ENCODE measurements at regions not wholly inside any gene's neighbourhood (a gene's known extent, or its start where the extent isn't known, plus 50 kb on each side); places are given as distances from the start of the nearest gene placed in this dataset.

GRCh38 chr9:88077071-88077617, 61.1 kb downstream of the SPATA31C2 start:
- Mint-ChIP-seq H3K9me3 (no peaks in the 10 kb centered on the region), H3K36me3 (ENCODE audit: low read depth) (no peaks in the 10 kb centered on the region), H3K27ac (no peak overlapping the region), H3K4me1 (peaks cover 8% of the 10 kb centered on the region), H3K4me3 (peak overlapping the region; percentile 74), H3K27me3 (peaks cover 34% of the 10 kb centered on the region)
- ATAC-seq (replicated peaks): no peak

- H3K36me3 Mint-ChIP-seq (ENCODE audit: low read depth): no peaks in the 10 kb centered on the region
Measured at GRCh38 chr9:88076286-88077070, 61.8 kb downstream of the SPATA31C2 start.

GRCh38 chr9:88075966-88076285, 62.3 kb downstream of the SPATA31C2 start:
- Mint-ChIP-seq H3K27ac (no peak overlapping the region), H3K4me1 (peaks cover 8% of the 10 kb centered on the region), H3K36me3 (ENCODE audit: low read depth) (no peaks in the 10 kb centered on the region), H3K4me3 (peak overlapping the region; percentile 74), H3K27me3 (peaks cover 44% of the 10 kb centered on the region), H3K9me3 (no peaks in the 10 kb centered on the region)
- no peak for ATAC-seq (replicated peaks)

More at GRCh38 chr9:88076286-88077070, 61.8 kb downstream of the SPATA31C2 start:
- Mint-ChIP-seq H3K4me1 (peaks cover 8% of the 10 kb centered on the region), H3K4me3 (peak overlapping the region; percentile 74), H3K27me3 (peaks cover 39% of the 10 kb centered on the region), H3K27ac (no peak overlapping the region), H3K9me3 (no peaks in the 10 kb centered on the region)
- peak; percentile 81 for ATAC-seq (replicated peaks)

GRCh38 chr9:88075506-88075905, 62.8 kb downstream of the SPATA31C2 start:
- H3K9me3 Mint-ChIP-seq: no peaks in the 10 kb centered on the region
- H3K36me3 Mint-ChIP-seq (ENCODE audit: low read depth): no peaks in the 10 kb centered on the region
- ATAC-seq (replicated peaks): no peak
- H3K27me3 Mint-ChIP-seq: peaks cover 46% of the 10 kb centered on the region
- peaks cover 8% of the 10 kb centered on the region for H3K4me1 Mint-ChIP-seq
- H3K27ac Mint-ChIP-seq: no peak overlapping the region
- H3K4me3 Mint-ChIP-seq: peak overlapping the region; percentile 74

DNA sequence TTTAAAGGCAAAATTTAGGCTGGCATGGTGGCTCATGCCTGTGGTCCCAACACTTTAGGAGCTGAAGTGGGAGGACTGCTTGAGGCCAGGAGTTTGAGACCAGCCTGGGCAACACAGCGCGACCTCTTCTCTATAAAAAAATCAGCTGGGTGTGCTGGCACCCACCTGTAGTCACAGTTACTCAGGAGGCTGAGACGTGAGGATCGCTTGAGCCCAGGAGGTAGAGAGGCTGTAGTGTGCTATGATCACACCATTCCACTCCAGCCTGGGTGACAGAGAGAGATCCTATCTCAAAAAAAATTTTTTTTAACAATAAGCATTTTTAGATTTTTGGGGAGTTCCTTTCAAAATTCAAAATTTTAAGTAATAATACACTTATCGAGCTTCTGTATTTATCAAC, 63.3 kb downstream of the SPATA31C2 start:
- Mint-ChIP-seq H3K4me3 (no peak overlapping the region), H3K9me3 (no peaks in the 10 kb centered on the region), H3K4me1 (peaks cover 8% of the 10 kb centered on the region), H3K27ac (no peak overlapping the region), H3K27me3 (peaks cover 52% of the 10 kb centered on the region), H3K36me3 (ENCODE audit: low read depth) (no peaks in the 10 kb centered on the region)
- no peak for ATAC-seq (replicated peaks)

DNA sequence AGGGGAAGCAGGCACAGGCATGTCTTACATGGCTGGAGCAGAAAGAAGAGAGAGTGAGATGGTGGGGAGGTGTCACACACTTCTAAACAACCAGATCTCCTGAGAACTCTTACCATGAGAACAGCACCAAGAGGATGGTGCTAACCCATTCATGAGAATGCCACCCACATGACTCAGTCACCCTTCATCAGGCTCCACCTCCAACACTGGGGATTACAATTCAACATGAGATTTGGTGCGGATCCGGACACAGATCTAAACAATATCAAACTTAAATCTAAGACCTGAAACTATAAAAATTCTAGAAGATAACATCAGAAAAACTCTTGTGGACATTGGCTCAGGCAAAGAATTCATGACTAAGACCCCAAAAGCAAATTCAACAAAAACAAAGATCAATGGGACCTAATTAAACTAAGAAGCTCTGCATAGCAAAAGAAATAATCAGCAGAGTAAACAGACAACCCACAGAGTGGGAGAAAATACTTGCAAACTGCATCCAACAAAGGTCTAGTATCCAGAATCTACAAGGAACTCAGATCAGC, 65.4 kb downstream of the SPATA31C2 start:
- no peak overlapping the region for H3K4me3 Mint-ChIP-seq
- H3K4me1 Mint-ChIP-seq: peaks cover 8% of the 10 kb centered on the region
- ATAC-seq (replicated peaks): no peak
- H3K27ac Mint-ChIP-seq: no peak overlapping the region
- H3K27me3 Mint-ChIP-seq: peaks cover 55% of the 10 kb centered on the region
- H3K9me3 Mint-ChIP-seq: no peaks in the 10 kb centered on the region
- no peaks in the 10 kb centered on the region for H3K36me3 Mint-ChIP-seq (ENCODE audit: low read depth)

- Mint-ChIP-seq H3K27me3 (peaks cover 55% of the 10 kb centered on the region), H3K4me1 (no peaks in the 10 kb centered on the region), H3K4me3 (no peak overlapping the region), H3K36me3 (ENCODE audit: low read depth) (no peaks in the 10 kb centered on the region), H3K27ac (no peak overlapping the region), H3K9me3 (no peaks in the 10 kb centered on the region)
- no peak for ATAC-seq (replicated peaks)
Measured at GRCh38 chr9:88071331-88071730, 66.9 kb downstream of the SPATA31C2 start.

DNA sequence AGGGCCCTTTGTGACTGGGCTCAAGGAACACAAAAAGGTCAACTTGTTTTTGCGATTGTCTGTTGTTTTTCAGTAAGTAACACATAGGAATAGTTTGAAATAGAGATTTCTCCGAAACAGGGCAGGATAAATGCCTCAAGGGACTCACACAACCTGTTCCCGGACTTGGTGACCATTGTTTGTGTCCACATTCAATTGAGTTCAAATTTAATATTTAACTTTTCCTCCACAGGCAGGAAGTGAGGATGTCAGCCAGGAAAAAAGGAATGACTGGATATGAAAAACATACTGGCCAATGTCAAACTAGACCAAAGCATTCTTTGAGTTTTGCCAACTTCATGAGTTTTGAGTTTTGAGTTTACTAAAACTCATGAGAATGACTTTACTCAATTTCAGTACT, 72.7 kb downstream of the SPATA31C2 start:
- Mint-ChIP-seq H3K27me3 (peaks cover 24% of the 10 kb centered on the region), H3K27ac (no peak overlapping the region), H3K36me3 (ENCODE audit: low read depth) (no peaks in the 10 kb centered on the region), H3K4me3 (no peak overlapping the region), H3K9me3 (no peaks in the 10 kb centered on the region), H3K4me1 (no peaks in the 10 kb centered on the region)
- ATAC-seq (replicated peaks): no peak

DNA sequence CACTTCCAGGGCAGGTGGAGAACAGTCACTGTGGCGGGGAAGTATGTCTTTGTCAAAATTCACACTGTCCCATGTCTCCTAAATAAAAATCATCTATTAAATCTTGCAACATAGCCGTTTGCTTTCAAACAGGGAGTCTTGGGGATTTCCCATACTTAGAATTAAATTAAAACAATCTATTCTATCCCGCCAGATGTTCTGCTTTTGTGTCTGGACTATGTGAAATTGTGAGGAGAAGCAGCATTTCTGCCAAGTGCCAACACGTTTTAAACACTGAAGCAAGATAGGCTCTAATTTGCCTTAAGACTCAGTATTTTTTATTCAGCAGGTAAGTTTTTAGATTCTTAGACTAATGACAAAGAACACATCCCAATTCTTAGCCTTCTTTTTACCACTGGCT, 73.7 kb downstream of the SPATA31C2 start:
- no peak for ATAC-seq (replicated peaks)
- Mint-ChIP-seq H3K27me3 (peaks cover 15% of the 10 kb centered on the region), H3K9me3 (no peaks in the 10 kb centered on the region), H3K27ac (no peak overlapping the region), H3K4me3 (no peak overlapping the region), H3K36me3 (ENCODE audit: low read depth) (no peaks in the 10 kb centered on the region), H3K4me1 (no peaks in the 10 kb centered on the region)

DNA sequence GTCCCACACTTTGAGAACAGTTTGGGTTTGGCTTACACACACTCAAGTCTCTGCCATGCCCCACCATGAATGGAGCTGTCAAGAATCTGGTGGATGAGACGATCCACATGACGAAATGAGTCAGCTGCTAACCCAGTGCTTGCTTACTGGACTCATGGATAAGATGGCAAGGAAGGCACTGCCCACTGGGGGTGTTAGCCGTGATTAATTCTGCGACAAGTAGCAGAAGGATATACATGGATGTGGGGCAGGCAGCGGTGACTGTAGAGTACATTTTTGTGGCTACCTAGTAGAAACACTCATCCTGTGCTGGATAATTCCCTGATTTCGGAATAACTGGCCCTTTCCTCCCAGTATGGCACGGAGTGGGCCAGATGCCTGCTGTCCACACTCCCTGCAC, 77.5 kb downstream of the SPATA31C2 start:
- ATAC-seq (replicated peaks): no peak
- Mint-ChIP-seq H3K4me3 (no peak overlapping the region), H3K9me3 (no peaks in the 10 kb centered on the region), H3K4me1 (no peaks in the 10 kb centered on the region), H3K27me3 (peaks cover 5% of the 10 kb centered on the region), H3K27ac (no peak overlapping the region), H3K36me3 (ENCODE audit: low read depth) (no peaks in the 10 kb centered on the region)

DNA sequence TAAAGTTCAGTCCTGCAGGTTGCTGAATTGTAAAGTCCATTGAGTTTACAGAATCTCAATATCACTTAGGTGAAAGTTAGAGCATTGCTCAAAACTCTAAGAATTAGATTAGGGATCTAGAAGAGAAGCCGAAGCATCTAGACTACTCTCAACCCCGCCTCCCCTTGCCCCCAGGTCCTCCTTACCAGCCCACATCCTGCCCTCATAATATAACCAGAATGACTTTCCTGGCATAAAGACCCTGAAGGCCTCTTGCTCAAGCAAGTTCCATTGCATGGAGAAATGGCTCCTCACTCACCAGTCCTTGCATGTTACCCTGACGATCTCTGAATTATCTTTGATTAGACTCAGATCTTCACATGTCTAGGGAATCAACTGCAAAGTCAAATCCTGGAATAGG, 78.8 kb downstream of the SPATA31C2 start:
- no peaks in the 10 kb centered on the region for H3K36me3 Mint-ChIP-seq (ENCODE audit: low read depth)

GRCh38 chr9:88056876-88057275, 81.4 kb downstream of the SPATA31C2 start:
- Mint-ChIP-seq H3K27ac (no peak overlapping the region), H3K36me3 (ENCODE audit: low read depth) (no peaks in the 10 kb centered on the region), H3K4me3 (no peak overlapping the region), H3K9me3 (no peaks in the 10 kb centered on the region), H3K27me3 (peaks cover 4% of the 10 kb centered on the region), H3K4me1 (no peaks in the 10 kb centered on the region)
- no peak for ATAC-seq (replicated peaks)

More for the DNA sequence above, 78.8 kb downstream of the SPATA31C2 start:
- H3K9me3 Mint-ChIP-seq: no peaks in the 10 kb centered on the region
- no peak overlapping the region for H3K4me3 Mint-ChIP-seq
- H3K27ac Mint-ChIP-seq: no peak overlapping the region
- H3K4me1 Mint-ChIP-seq: no peaks in the 10 kb centered on the region
- peaks cover 4% of the 10 kb centered on the region for H3K27me3 Mint-ChIP-seq
- no peak for ATAC-seq (replicated peaks)

DNA sequence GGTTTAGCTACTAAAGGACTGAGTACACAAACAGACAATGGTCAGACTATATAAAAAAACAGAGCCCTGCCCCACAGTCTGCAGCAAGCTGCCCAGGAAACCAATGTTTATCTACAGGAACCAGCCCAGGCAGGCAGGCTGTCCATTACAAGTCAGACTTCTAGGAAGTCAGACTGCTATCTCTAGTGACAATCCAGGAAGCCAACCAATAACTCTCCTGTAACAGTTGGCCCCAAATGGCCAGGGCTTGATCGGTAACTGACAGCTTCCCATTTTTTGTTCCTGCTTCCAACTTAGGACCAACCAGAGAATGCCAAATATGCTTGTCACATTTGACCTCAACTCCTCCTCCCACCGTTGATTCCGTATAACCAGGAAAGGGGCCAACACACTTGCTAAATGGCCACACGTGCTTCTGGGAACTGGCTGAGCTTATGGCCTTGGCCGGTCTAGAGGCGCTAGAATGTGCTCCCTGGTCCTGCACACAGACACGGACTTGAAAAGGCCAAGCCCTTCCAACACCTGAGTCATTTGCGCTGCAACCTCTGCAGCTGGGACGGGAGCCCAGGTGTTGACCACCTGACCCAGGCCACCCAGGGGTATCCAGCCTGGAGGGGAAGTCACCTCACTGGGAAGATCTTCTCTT, 79.6 kb upstream of the CDK20 start:
- H3K4me1 Mint-ChIP-seq: no peaks in the 10 kb centered on the region
- no peak overlapping the region for H3K4me3 Mint-ChIP-seq
- H3K36me3 Mint-ChIP-seq (ENCODE audit: low read depth): no peaks in the 10 kb centered on the region
- peaks cover 4% of the 10 kb centered on the region for H3K27me3 Mint-ChIP-seq
- ATAC-seq (replicated peaks): no peak
- H3K9me3 Mint-ChIP-seq: no peaks in the 10 kb centered on the region
- H3K27ac Mint-ChIP-seq: no peak overlapping the region

- H3K27ac Mint-ChIP-seq: no peak overlapping the region
- H3K27me3 Mint-ChIP-seq: peaks cover 8% of the 10 kb centered on the region
- H3K4me1 Mint-ChIP-seq: no peaks in the 10 kb centered on the region
- no peaks in the 10 kb centered on the region for H3K36me3 Mint-ChIP-seq (ENCODE audit: low read depth)
- no peak for ATAC-seq (replicated peaks)
- no peak overlapping the region for H3K4me3 Mint-ChIP-seq
- no peaks in the 10 kb centered on the region for H3K9me3 Mint-ChIP-seq
Measured at GRCh38 chr9:88052321-88052965, 78.1 kb upstream of the CDK20 start.

Data from activated T-helper 17 cell treated with anti-CD3 and anti-CD28 coated beads, Interleukin-2, amount 50 U/mL, for 72 hours (primary cell).